ENCODE measurements at regions not wholly inside any gene's neighbourhood (a gene's known extent, or its start where the extent isn't known, plus 50 kb on each side); places are given as distances from the start of the nearest gene placed in this dataset.

GRCh38 chr12:31867292-31867691 is 91.9 kb upstream of the RESF1 start:
- no peak for DNase-seq

- no peak for DNase-seq
These were observed 92.7 kb upstream of the RESF1 start for GRCh38 chr12:31866523-31866922.

- DNase-seq: no peak
These were observed 94.2 kb upstream of the RESF1 start for GRCh38 chr12:31865023-31865422.

GRCh38 chr12:31861360-31861759 is 97.9 kb upstream of the RESF1 start:
- DNase-seq: no peak

- no peak for DNase-seq
These were observed 98.8 kb upstream of the RESF1 start for GRCh38 chr12:31860401-31860800.

- DNase-seq: no peak
These were observed 99.8 kb upstream of the RESF1 start for GRCh38 chr12:31859232-31859977.

GRCh38 chr12:31855427-31855826 is 103.8 kb upstream of the RESF1 start:
- DNase-seq: no peak

GRCh38 chr12:31853977-31854376 is 105.2 kb upstream of the RESF1 start:
- no peak for DNase-seq

- DNase-seq: no peak
These were observed 105.7 kb upstream of the RESF1 start for GRCh38 chr12:31853520-31853919.

GRCh38 chr12:31850268-31850667 is 108.9 kb upstream of the RESF1 start:
- no peak for DNase-seq

- DNase-seq: peak; percentile 33
These were observed 110.0 kb upstream of the RESF1 start for GRCh38 chr12:31849090-31849687.

- DNase-seq: no peak
These were observed 112.8 kb upstream of the RESF1 start for GRCh38 chr12:31846405-31846804.

GRCh38 chr12:31845613-31846322 is 113.4 kb upstream of the RESF1 start:
- no peak for DNase-seq

GRCh38 chr12:31843398-31844095 is 114.7 kb upstream of the AMN1 start:
- no peak for DNase-seq

GRCh38 chr12:31837913-31838312 is 109.1 kb upstream of the AMN1 start:
- no peak for DNase-seq

GRCh38 chr12:31835276-31835882 is 106.6 kb upstream of the AMN1 start:
- DNase-seq: no peak

- no peak for DNase-seq
These were observed 105.3 kb upstream of the AMN1 start for GRCh38 chr12:31834150-31834549.

- no peak for DNase-seq
These were observed 104.2 kb upstream of the AMN1 start for GRCh38 chr12:31832740-31833729.

- no peak for DNase-seq
These were observed 99.2 kb upstream of the AMN1 start for GRCh38 chr12:31828071-31828470.

- DNase-seq: no peak
These were observed 93.9 kb upstream of the AMN1 start for GRCh38 chr12:31822761-31823160.

- no peak for DNase-seq
These were observed 92.7 kb upstream of the AMN1 start for GRCh38 chr12:31821484-31821883.

- DNase-seq: no peak
These were observed 92.0 kb upstream of the AMN1 start for GRCh38 chr12:31820832-31821231.

Measured in eye (tissue), 1 donor.